ENCODE measurements at regions not wholly inside any gene's neighbourhood (a gene's known extent, or its start where the extent isn't known, plus 50 kb on each side); places are given as distances from the start of the nearest gene placed in this dataset.

GRCh38 chr2:100692906-100693305 is 127.0 kb upstream of the NPAS2 start:
- TF ChIP-seq CTCF (IDR thresholded peaks at IDR 0.05) (no peak), POLR2A (IDR thresholded peaks at IDR 0.05) (no peak), EP300 (IDR thresholded peaks at IDR 0.05) (no peak)
